ENCODE measurements at regions not wholly inside any gene's neighbourhood (a gene's known extent, or its start where the extent isn't known, plus 50 kb on each side); places are given as distances from the start of the nearest gene placed in this dataset.

GRCh38 chr3:127337911-127338531 is 50.2 kb upstream of the PRR20G start:
- no peak for DNase-seq (ENCODE audit: low spot score in 2 of 2)
- intact Hi-C loops (cut with DNase I), result no loop called here
- H3K4me1 ChIP-seq, result no peaks in the 10 kb centered on the region
- H3K27me3 ChIP-seq, result no peaks in the 10 kb centered on the region
- no peak overlapping the region for H3K27ac ChIP-seq
- H3K36me3 ChIP-seq, result no peaks in the 10 kb centered on the region
- no peak overlapping the region for H3K4me3 ChIP-seq
- H3K9me3 ChIP-seq, result peaks cover 0 to 11% of the 10 kb centered on the region in 2 donors
- TF ChIP-seq CTCF (IDR thresholded peaks at IDR 0.05), result no peak

All from ascending aorta (tissue), 2 donors.